ENCODE measurements at regions not wholly inside any gene's neighbourhood (a gene's known extent, or its start where the extent isn't known, plus 50 kb on each side); places are given as distances from the start of the nearest gene placed in this dataset.

GRCh38 chr2:59938181-59938580 lies 615.3 kb downstream of the BCL11A start:
- TF ChIP-seq CTCF (IDR thresholded peaks at IDR 0.05 in 2 of 3, conservative IDR thresholded peaks at IDR 0.05 in 1 of 3; ENCODE audit: control insufficient read depth in 2 of 3, extremely low read depth in 1 of 3, insufficient read depth in 1 of 3, low read depth in 3 of 3, low read length in 3 of 3) (no peak), CEBPB (IDR thresholded peaks at IDR 0.05; ENCODE audit: borderline replicate concordance in 1 of 2, low read depth in 2 of 2, low read length in 2 of 2) (no peak), POLR2A (IDR thresholded peaks at IDR 0.05; ENCODE audit: low read depth, low read length) (no peak), EP300 (IDR thresholded peaks at IDR 0.05; ENCODE audit: borderline replicate concordance in 1 of 2, control insufficient read depth in 1 of 2, low read depth in 2 of 2, low read length in 2 of 2) (no peak), ZNF274 (IDR thresholded peaks at IDR 0.05; ENCODE audit: insufficient read depth, insufficient read length) (no peak), POLR2AphosphoS5 (IDR thresholded peaks at IDR 0.05; ENCODE audit: low read length) (no peak), ATF3 (IDR thresholded peaks at IDR 0.05; ENCODE audit: borderline replicate concordance, extremely low read depth, low read depth, low read length) (no peak), GABPA (IDR thresholded peaks at IDR 0.05; ENCODE audit: low read depth) (no peak)

All from GM12878 (cell line).